ENCODE measurements at regions not wholly inside any gene's neighbourhood (a gene's known extent, or its start where the extent isn't known, plus 50 kb on each side); places are given as distances from the start of the nearest gene placed in this dataset.
"Not testable (repeated sequence)": the region's sequence is repeated elsewhere in the genome, so short reads cannot be mapped to it uniquely, and the experiment has no call there.

DNA sequence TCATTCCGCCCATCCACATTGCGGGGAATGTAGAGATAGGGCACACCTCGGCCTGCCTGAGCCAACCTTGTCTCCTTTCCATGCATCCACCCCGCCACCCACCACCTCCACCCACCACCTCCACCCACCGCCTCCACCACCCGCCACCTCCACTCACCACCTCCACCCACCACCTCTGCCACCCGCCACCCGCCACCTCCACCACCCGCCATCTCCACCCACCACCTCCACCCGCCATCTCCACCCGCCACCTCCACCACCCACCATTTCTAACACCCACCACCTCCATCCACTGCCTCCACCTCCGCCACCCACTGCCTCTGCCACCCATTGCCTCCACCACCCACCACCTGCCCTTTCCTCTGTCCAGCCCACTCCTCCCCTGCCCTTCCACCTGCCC, 78.4 kb downstream of the IGLL1 start:
- in situ Hi-C loops (cut with MboI; ENCODE audit: low pct_unique_long_range_greater_than_20kb, low sequenced_read_pairs), result no loop called here
- no peak for DNase-seq

DNA sequence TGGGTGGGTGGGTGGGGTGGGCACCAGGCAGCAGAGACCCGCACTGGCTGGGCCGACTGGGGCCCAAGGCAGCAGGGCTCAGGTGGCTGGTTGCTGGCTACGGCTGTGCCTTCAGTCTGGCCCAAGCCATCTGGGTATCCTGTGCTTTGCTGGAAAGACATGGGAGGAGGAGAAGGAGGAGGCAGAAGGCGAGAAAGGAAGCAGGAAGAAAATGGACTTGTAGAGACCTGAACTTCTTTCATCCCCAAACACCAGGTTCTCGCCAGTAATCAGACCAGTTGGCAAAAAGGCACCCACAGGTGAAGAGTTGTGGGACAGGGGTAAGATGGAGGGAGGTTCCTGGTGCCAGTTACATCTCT, 78.8 kb downstream of the IGLL1 start:
- in situ Hi-C loops (cut with MboI; ENCODE audit: low pct_unique_long_range_greater_than_20kb, low sequenced_read_pairs), result no loop called here
- DNase-seq, result no peak

DNA sequence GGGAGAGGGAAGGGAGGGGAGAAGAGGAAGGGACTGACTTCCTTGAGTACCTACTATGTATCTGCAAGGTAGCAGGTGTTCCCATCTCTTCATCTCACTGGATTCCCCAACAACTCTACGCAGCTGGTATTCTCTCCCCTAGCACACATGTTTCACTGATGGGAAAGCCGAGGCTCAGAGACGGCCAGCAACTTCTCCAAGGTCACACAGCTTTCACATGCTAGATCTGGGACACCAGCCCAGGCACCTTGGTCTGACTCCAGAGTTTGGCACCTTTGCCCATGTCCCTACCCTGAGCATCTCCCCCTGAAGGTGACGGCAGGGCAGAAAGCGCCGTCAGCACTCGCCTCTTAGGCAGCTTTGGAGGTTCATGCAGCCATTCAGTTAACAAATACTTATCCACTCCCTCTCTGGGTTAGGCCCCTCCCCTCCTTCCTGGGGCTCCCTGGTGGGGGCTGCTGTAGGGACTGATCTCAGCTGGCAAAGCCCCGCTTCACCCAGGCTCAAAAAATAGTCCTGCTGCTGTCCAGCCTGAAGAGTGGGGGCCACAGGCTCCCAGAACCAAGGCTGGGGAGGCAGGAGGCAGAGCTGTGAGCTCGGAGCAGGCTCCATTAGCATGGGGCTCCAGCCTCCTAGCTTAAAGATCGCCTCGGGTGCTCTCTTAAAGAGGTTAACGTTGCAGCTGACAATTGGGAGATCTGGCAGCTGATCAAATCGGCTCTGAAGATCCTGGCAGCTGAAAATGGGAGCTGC, 79.4 kb downstream of the IGLL1 start:
- in situ Hi-C loops (cut with MboI; ENCODE audit: low pct_unique_long_range_greater_than_20kb, low sequenced_read_pairs), result no loop called here
- DNase-seq, result no peak

DNA sequence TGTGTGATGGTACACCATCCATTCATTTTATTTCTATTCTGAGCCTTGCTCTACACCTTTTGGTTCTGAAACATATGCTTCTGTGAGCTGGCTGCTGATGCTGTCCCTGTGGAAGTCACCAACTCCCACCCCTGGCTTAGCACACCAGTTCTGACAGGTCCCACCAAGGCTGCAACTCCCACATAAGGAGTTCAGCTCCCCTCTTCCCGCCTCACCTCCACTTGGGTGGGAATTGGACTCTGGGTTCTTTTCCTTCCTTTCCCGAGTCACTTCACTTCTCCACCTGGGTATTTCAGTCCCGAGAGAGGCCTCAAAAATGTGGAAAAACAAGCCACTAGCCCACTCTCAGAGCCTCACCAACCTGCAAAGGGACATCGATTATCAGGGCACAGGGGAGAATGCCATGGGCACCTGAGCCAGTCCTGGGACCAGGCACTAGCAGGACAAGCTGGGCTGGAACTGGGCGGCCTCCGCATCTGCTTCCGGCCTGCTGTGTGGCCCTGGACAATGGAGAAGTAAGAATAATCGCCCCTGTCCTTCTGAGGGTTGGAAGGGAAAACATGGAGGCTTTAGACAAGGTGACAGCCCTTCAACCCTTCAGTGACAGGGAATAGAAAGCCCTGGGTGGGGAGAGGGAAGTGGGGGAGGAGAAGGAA, 80.1 kb downstream of the IGLL1 start:
- in situ Hi-C loops (cut with MboI; ENCODE audit: low pct_unique_long_range_greater_than_20kb, low sequenced_read_pairs), result no loop called here
- no peak for DNase-seq

DNA sequence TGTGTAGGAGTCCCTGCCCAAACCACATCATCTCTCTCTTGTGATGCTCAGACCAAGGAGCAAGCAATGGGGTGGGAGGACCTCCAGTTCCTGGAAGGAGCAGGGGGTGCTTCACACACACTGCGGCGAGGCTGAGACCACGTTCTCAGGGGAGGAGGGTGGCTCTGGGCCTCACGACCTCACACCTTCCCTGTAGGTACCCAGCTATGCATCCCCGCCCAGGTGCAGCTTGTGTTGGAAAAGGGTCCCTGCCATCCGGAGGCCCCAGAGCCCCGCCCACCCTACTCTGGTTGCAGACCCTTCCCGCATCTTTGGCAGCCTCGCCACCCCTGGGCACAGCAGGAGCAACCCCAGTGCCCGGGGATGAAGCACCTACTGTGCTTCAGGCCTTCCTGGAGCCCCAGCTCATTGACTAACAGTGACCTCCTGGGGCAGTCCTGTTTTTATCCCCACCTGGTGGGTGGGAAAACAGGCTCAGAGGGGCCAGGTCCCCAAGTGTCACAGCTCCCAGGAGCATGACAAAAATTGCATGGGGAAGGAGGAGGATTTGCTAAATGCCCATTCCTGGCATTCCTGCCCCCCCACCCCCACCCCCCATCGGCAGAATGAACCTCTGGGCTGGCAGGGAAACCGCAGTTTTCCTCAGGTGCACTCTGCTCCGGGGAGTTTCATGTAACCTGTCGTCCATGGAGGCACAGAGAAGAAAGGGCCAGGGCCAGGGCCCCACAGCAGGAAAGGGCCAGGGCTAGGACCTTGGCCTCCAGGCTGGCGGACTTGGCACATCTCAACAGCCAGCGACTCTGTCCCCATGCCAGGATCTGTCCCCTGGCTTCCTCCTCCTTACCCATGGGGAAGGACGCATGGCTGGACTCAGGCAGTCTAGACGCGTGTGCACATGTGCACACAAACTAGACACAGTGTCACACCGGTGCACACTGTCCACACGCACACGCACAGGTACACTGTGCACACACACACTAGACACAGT, 81.0 kb downstream of the IGLL1 start:
- in situ Hi-C loops (cut with MboI; ENCODE audit: low pct_unique_long_range_greater_than_20kb, low sequenced_read_pairs), result no loop called here
- no peak for DNase-seq

DNA sequence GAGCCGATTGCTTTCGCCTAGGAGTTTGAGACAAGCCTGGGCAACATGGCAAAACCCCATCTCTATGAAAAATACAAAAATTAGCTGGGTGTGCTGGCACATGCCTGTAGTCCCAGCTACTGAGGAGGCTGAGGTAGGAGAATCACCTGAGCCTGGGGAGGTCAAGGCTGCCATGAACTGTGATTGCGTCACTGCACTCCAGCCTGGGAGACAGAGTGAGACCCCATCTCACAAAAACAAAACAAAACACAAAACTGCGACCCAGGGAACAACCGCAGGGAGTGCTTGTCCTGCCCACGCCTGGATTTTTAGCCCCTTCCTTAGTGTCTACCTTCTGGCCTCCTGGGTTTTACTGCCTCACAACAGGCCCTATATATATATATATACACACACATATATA, 82.2 kb downstream of the IGLL1 start:
- in situ Hi-C loops (cut with MboI; ENCODE audit: low pct_unique_long_range_greater_than_20kb, low sequenced_read_pairs); DNase-seq: not testable (repeated sequence)

DNA sequence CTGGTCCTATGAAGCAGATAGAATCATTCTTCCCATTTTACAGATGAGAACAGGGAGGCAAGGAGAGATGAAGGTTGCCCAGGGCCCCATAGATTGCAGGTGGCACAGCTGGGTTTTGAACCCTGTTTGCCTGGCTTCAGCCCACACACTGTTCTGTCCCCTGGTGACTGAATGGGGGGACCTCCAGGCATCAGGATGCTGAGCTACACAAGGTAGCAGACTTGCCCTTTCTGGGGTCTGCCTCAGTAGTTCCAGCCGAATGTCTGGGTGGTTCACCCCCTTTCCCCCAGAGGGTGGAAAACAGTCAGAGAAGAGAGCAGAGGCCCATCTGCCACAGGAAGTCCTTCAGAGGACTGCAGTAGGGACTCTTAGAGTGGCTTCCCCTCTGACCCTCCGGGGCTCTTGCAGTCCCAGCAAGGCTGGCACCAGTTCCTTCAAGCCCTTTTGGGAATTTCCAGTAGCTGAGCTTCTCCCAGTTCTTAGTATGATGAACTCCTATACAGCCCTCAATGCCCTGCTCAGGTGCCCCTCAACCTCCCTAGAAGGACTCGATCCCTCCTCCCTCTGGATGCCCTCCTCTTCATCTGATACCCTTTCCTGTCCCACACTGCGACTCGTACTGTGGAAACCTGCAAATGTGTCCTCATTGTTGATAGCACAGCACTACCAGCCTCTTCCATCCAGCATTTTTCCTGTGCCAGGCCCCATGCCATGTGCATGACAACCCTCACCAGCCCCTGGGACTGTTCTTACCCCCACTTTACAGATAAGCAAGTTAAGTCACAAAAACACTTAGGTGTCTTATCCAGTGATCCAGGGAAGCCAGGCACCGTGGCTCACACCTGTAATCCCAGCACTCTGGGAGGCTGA, 82.8 kb downstream of the IGLL1 start:
- in situ Hi-C loops (cut with MboI; ENCODE audit: low pct_unique_long_range_greater_than_20kb, low sequenced_read_pairs), result no loop called here
- DNase-seq, result no peak

DNA sequence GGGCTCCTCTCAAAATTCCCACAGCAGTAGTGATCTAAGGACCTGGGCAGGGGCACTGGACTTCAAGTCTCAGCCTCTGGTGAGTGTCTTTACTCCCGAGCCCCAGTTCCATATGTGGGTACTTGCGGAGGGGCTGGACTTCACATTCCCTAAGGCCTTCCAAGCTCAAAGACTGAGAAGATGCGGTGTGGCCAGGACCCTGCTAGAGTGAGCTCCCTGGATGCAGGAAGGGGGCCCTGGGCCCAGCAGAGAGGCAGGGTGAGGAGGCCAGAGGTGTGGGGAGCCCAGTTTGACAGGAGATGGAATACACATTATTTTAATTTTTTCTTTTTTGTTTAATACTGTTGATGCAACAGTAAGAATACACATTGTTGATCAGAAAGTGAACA, 83.7 kb downstream of the IGLL1 start:
- no peak for DNase-seq
- in situ Hi-C loops (cut with MboI; ENCODE audit: low pct_unique_long_range_greater_than_20kb, low sequenced_read_pairs), result no loop called here

DNA sequence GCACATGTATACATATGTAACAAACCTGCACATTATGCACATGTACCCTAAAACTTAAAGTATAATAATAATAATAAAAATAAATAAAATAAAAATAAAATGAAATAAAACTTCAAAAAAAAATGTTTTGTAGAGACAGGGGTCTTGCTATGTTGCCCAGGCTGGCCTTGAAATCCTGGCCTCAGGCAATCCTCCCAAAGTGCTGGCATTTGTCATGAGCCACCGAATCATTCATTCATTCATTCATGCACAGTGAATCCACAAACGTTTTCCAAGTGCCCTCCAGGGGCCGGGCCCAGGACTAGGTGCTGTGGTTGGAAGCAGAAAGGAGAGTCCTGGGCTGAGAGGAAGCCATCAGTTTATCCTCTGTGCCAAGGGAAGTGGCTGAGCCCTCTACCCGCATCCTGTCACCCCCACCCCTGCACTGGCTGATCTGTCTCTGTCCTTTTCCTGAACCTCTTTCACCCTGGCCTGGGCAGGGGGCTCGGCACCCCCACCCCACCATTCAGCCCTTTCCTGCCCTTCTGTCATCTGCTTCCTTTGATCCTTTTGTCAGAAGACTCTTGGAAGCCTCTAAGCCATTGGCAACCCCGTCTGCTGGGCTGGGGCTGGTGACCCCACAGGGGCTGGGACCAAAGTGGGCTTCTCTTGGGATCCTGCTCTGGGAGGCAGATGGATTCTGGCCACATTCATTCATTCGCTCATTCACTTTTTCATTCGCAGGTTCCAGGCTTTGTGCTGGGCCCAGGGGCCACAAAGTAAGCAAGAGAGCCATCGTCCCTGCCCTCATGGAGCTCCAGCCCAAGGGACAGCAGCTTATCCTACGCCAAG, 84.3 kb downstream of the IGLL1 start:
- in situ Hi-C loops (cut with MboI; ENCODE audit: low pct_unique_long_range_greater_than_20kb, low sequenced_read_pairs), result no loop called here

DNA sequence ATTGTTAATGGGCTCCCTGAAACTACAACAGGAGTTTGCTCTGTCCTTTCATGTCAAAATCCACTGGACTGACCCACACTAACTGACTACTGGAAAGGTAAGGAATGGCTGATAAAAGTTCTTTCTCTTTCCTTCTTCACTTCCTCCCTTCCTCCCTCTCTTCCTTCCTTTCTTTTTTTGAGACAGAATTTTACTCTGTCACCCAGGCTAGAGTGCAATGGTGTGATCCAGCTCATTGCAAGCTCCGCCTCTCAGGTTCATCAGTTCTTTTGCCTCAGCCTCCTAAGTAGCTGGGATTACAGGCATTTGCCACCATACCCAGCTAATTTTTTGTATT, 85.2 kb downstream of the IGLL1 start:
- DNase-seq, result no peak
- in situ Hi-C loops (cut with MboI; ENCODE audit: low pct_unique_long_range_greater_than_20kb, low sequenced_read_pairs), result no loop called here

More for the DNA sequence above, 84.3 kb downstream of the IGLL1 start:
- DNase-seq, result no peak

DNA sequence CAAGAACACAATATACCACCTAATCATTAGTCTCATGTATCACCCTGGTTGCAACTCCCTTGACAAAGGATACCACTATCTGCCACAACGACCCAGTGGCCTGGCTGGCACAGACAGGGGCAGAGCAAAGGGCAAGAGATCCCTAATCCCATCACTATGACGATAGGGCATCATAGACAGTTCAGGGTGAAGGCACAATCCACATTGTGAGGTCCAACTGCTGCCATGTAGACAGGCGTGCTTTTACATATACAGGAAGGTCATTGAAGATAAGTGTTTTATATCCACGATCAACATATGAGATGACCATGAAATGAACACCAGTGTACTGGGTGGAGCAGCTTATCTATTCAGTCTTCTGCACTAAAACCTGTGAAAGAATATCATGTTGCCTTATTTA, 94.6 kb downstream of the IGLL1 start:
- DNase-seq, result no peak
- in situ Hi-C loops (cut with MboI; ENCODE audit: low pct_unique_long_range_greater_than_20kb, low sequenced_read_pairs), result no loop called here

DNA sequence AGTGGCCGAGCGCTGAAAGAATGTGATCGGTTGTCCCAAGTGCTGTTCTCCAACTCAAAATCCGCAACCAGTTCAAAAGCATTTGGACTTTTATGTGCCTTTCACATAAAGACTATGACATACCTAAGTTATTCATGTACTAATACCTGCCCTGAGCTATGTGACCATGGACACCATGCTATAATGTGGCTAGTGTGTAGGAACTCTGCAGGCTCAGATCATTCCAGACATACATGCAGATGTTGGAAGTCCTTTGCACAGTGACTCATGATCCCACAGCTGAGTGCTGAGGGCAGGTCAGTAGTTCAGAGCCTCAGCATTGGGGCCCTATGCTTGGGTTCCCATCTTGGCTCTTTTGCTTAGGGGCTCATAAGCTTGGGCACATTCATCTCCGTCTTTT, 95.4 kb downstream of the IGLL1 start:
- in situ Hi-C loops (cut with MboI; ENCODE audit: low pct_unique_long_range_greater_than_20kb, low sequenced_read_pairs), result no loop called here
- no peak for DNase-seq

DNA sequence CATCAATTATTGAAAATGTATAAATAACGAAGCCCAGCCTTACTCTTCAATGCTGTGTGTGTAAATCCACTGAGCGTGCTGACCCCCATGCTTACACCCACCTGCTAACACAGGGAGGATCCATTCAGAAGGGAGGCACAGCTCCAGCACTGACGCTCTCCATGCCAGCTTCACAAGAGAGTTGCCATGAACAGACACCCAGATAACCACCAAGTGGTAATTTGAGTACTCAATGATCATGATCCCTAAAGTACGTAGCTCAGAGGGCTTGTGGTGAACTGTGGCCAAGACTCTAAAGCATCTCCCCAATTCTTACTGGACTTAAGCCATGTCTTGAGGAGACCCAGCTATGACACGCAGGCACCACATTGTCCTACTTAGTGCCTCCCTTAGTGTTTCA, 98.7 kb downstream of the IGLL1 start:
- in situ Hi-C loops (cut with MboI; ENCODE audit: low pct_unique_long_range_greater_than_20kb, low sequenced_read_pairs), result no loop called here
- no peak for DNase-seq

DNA sequence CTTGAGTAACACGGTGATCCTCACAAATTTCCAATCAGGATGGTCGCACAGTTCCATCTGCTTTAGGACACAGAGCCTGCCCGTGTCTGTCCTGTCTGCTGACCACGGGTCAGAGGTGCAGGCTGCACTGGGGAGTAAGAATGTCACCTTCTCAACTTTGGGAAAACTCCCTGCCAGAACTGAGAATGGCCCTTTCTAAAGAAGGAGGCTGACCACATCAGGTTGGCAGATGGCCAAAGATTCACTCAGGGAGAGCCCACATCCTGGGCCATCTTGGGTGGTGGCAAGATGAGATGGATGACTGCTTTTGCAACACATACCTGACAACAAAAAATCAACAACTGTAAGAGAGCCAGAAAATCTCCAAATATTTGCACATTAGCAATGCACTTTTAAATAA, 101.9 kb downstream of the IGLL1 start:
- in situ Hi-C loops (cut with MboI; ENCODE audit: low pct_unique_long_range_greater_than_20kb, low sequenced_read_pairs), result no loop called here
- no peak for DNase-seq

DNA sequence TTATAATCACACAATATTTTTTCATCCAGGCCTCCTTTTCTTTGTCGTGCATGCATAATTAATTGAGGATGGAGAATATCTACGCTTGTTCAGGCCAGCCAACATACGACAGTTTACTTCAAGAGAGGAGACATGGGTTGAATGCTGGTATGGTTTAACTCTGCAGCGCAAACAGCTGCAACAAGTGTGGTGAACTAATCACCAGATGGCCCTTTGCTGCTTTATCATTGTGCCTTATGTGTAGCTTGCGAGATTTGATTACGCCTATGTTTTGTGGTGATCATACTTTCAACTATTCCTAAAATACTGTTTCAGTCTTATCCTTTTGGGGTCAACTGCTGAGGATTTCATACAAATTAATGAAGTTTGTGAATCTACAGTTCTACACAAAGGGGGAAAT, 105.6 kb downstream of the IGLL1 start:
- in situ Hi-C loops (cut with MboI; ENCODE audit: low pct_unique_long_range_greater_than_20kb, low sequenced_read_pairs); DNase-seq: not testable (repeated sequence)

DNA sequence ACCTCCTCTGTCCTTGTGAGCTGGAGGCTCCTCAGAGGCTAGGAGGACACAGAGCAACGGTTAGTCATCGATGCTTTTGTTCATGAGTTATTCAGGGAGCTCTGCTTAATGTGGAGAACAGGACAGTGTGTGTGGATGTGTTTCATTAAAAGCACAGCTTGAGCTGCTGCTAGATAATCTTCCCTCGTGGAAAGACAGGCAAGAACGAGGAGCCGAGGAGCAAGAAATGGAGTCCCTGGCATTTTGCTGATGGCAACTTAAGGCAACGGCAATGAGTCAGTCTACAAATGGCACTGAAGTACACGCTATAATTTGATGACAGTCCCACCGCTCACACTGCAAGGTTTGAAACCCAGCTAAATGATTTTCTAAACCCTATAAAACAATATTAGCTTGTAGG, 106.2 kb downstream of the IGLL1 start:
- DNase-seq, result no peak
- in situ Hi-C loops (cut with MboI; ENCODE audit: low pct_unique_long_range_greater_than_20kb, low sequenced_read_pairs), result no loop called here

DNA sequence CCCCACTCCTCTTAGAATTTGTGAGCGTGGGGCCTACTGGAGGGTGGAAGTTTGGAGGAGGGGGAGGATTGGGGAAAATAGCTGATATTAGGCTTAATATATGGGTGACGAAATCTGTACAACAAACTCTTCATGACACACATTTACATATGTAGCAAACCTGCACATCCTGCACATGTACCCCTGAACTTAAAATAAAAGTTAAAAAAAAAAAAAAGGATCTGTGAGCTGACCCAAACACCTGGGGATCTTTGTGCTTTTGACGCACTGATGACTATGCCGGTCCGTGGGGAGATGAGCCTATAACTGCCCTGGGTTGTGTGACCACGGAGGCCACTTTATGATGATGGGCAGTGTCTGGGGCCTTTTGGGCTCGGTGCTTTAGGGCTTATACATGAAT, 107.7 kb downstream of the IGLL1 start:
- in situ Hi-C loops (cut with MboI; ENCODE audit: low pct_unique_long_range_greater_than_20kb, low sequenced_read_pairs), result not testable (repeated sequence)

DNA sequence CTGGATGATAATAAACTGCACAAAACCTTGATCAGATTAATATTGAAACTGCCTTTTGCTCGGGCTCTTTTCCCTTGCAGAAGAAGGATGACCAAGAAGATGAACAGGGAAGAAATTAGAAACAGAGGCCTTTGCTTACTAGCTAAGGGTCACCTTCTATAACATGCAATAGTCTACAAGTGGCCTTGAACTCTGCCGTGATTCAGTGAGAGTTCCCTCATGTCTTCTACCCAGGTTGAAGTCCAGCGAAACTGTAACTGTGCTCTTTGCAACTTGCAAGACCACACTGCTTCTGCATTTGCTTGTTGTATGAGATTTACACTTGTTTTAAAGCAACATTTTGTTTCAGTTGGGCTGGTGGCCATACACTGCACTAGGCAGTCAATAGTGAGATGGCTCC, 108.4 kb downstream of the IGLL1 start:
- in situ Hi-C loops (cut with MboI; ENCODE audit: low pct_unique_long_range_greater_than_20kb, low sequenced_read_pairs), result no loop called here
- no peak for DNase-seq

More for the DNA sequence above, 107.7 kb downstream of the IGLL1 start:
- DNase-seq, result not testable (repeated sequence)

Measured in KBM-7 (cell line).